ENCODE measurements at regions not wholly inside any gene's neighbourhood (a gene's known extent, or its start where the extent isn't known, plus 50 kb on each side); places are given as distances from the start of the nearest gene placed in this dataset.

GRCh38 chr6:14333556-14334305, 216.2 kb downstream of the CD83 start:
- intact Hi-C loops (cut with DNase I; ENCODE audit: low total_unique reads), result no loop called here
- no peak for TF ChIP-seq POLR2A (IDR thresholded peaks at IDR 0.05)
- TF ChIP-seq CTCF (IDR thresholded peaks at IDR 0.05), result no peak
- Histone ChIP-seq H3K27ac (no peak overlapping the region), H3K27me3 (no peaks in the 10 kb centered on the region), H3K4me1 (peaks cover 6% of the 10 kb centered on the region), H3K4me3 (no peak overlapping the region), H3K36me3 (ENCODE audit: low read depth, missing control alignments) (no peaks in the 10 kb centered on the region), H3K9me3 (no peaks in the 10 kb centered on the region)
- WGBS, 2 donors, result 35 to 47% methylated on average over 5 of the region's 5 CpGs
- no peak for DNase-seq

- Histone ChIP-seq H3K27ac (no peak overlapping the region), H3K36me3 (ENCODE audit: low read depth, missing control alignments) (no peaks in the 10 kb centered on the region), H3K9me3 (no peaks in the 10 kb centered on the region), H3K4me3 (no peak overlapping the region), H3K27me3 (no peaks in the 10 kb centered on the region), H3K4me1 (peaks cover 11% of the 10 kb centered on the region)
- 72 to 85% methylated on average over 2 of the region's 2 CpGs for WGBS, 2 donors
- TF ChIP-seq POLR2A (IDR thresholded peaks at IDR 0.05) (no peak), CTCF (IDR thresholded peaks at IDR 0.05) (no peak)
- intact Hi-C loops (cut with DNase I; ENCODE audit: low total_unique reads), result no loop called here
- no peak for DNase-seq
Measured at GRCh38 chr6:14335071-14335470, 217.5 kb downstream of the CD83 start.

GRCh38 chr6:14337152-14337551, 219.6 kb downstream of the CD83 start:
- intact Hi-C loops (cut with DNase I; ENCODE audit: low total_unique reads), result no loop called here
- Histone ChIP-seq H3K27ac (no peak overlapping the region), H3K27me3 (no peaks in the 10 kb centered on the region), H3K4me1 (peaks cover 11% of the 10 kb centered on the region), H3K9me3 (no peaks in the 10 kb centered on the region), H3K36me3 (ENCODE audit: low read depth, missing control alignments) (no peaks in the 10 kb centered on the region), H3K4me3 (no peak overlapping the region)
- DNase-seq, result no peak
- no peak for TF ChIP-seq POLR2A (IDR thresholded peaks at IDR 0.05)
- no peak for TF ChIP-seq CTCF (IDR thresholded peaks at IDR 0.05)
- 89% methylated on average over 3 of the region's 3 CpGs for WGBS, 2 donors

GRCh38 chr6:14339172-14339571, 221.6 kb downstream of the CD83 start:
- no peaks in the 10 kb centered on the region for H3K9me3 ChIP-seq
- DNase-seq, result no peak
- peaks cover 5% of the 10 kb centered on the region for H3K4me1 ChIP-seq
- no peaks in the 10 kb centered on the region for H3K27me3 ChIP-seq
- H3K4me3 ChIP-seq, result no peak overlapping the region
- no peaks in the 10 kb centered on the region for H3K36me3 ChIP-seq (ENCODE audit: low read depth, missing control alignments)
- H3K27ac ChIP-seq, result no peak overlapping the region
- TF ChIP-seq CTCF (IDR thresholded peaks at IDR 0.05), result no peak
- TF ChIP-seq POLR2A (IDR thresholded peaks at IDR 0.05), result no peak
- intact Hi-C loops (cut with DNase I; ENCODE audit: low total_unique reads), result no loop called here
- 87 to 94% methylated on average over 1 of the region's 1 CpG for WGBS, 2 donors
